HepG2 (cell line): ENCODE measurements at regions not wholly inside any gene's neighbourhood (a gene's known extent, or its start where the extent isn't known, plus 50 kb on each side); places are given as distances from the start of the nearest gene placed in this dataset.

Source experiments
- HNRNPLL ChIP-seq: fragments of 200-400 bp; formaldehyde crosslinking; IDR thresholded peaks from 2 replicates; pipeline ENCODE4 v1.6.1; 2017; ENCODE audit warnings: mild to moderate bottlenecking, low read depth, low read length; ENCODE audit not compliant: poor library complexity, severe bottlenecking
- MED1 ChIP-seq: sonication (generic); formaldehyde crosslinking; IDR thresholded peaks from 2 replicates; pipeline ENCODE4 v1.4.0; 2020; ENCODE audit warnings: missing genetic modification reagents
- SRSF4 ChIP-seq: fragments of 200-400 bp; formaldehyde crosslinking; IDR thresholded peaks from one replicate; pipeline ENCODE4 v1.6.1; 2018; ENCODE audit warnings: mild to moderate bottlenecking, low read depth, low read length, moderate library complexity; ENCODE audit not compliant: poor library complexity, severe bottlenecking
- TSC22D2 ChIP-seq: sonication (generic); formaldehyde crosslinking; IDR thresholded peaks from 2 replicates; pipeline ENCODE4 v1.5.1; 2020; ENCODE audit warnings: missing genetic modification reagents, mild to moderate bottlenecking, borderline replicate concordance
- ZNF10 ChIP-seq: sonication (generic); formaldehyde crosslinking; IDR thresholded peaks from 2 replicates; pipeline ENCODE4 v1.4.0; 2020; ENCODE audit warnings: mild to moderate bottlenecking, low read depth, missing genetic modification reagents, borderline replicate concordance
- ZNF644 ChIP-seq: IDR thresholded peaks from 2 replicates; pipeline ENCODE4 v1.6.1; 2016; ENCODE audit warnings: low read depth
- TF ChIP-seq, protein P1 (sequence below): sonication (generic); formaldehyde crosslinking; IDR thresholded peaks from 2 replicates; pipeline ENCODE4 v1.5.0; 2020; ENCODE audit warnings: missing genetic modification reagents, mild to moderate bottlenecking, borderline replicate concordance
- TF ChIP-seq, protein P2 (sequence below): sonication (generic); formaldehyde crosslinking; IDR thresholded peaks from 2 replicates; pipeline ENCODE4 v1.4.0; 2020; ENCODE audit warnings: missing genetic modification reagents, mild to moderate bottlenecking, borderline replicate concordance
- TF ChIP-seq, protein P3 (sequence below): sonication (generic); formaldehyde crosslinking; IDR thresholded peaks from 2 replicates; pipeline ENCODE4 v1.5.1; 2020; ENCODE audit warnings: missing genetic modification reagents, mild to moderate bottlenecking, borderline replicate concordance

DNA sequence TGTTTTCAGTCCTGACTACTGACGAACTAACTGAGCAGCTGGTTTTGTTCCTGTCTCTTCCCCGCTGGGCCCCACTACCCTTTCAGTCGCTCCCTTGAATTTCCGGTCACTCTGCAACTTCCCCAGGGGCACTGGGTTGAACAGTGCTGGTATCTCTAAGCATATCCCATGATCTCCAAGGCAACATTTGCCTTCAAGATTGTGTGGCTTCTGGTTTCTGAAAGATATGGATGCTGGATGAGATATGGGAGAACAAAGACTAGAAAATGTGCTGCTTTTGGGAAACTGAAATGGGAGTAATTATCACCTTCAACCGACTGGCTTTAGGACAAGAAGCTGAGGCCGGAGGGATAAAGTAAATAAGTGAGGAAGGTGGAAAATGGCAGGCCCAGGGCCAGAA lies 258.2 kb upstream of the PIK3R1 start (continued):
- TF ChIP-seq ZNF10 (CRISPR knock-in tag) (no peak), TSC22D2 (CRISPR knock-in tag) (no peak), SRSF4 (no peak), ZNF644 (CRISPR knock-in tag) (no peak), HNRNPLL (no peak), MED1 (CRISPR knock-in tag) (no peak)
- TF ChIP-seq, protein P1, sequence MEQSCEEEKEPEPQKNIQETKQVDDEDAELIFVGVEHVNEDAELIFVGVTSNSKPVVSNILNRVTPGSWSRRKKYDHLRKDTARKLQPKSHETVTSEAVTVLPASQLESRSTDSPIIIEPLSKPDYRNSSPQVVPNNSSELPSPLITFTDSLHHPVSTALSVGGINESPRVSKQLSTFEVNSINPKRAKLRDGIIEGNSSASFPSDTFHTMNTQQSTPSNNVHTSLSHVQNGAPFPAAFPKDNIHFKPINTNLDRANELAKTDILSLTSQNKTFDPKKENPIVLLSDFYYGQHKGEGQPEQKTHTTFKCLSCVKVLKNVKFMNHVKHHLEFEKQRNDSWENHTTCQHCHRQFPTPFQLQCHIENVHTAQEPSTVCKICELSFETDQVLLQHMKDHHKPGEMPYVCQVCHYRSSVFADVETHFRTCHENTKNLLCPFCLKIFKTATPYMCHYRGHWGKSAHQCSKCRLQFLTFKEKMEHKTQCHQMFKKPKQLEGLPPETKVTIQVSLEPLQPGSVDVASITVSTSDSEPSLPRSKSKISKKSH (CRISPR knock-in tag) = no peak
- TF ChIP-seq, protein P2, sequence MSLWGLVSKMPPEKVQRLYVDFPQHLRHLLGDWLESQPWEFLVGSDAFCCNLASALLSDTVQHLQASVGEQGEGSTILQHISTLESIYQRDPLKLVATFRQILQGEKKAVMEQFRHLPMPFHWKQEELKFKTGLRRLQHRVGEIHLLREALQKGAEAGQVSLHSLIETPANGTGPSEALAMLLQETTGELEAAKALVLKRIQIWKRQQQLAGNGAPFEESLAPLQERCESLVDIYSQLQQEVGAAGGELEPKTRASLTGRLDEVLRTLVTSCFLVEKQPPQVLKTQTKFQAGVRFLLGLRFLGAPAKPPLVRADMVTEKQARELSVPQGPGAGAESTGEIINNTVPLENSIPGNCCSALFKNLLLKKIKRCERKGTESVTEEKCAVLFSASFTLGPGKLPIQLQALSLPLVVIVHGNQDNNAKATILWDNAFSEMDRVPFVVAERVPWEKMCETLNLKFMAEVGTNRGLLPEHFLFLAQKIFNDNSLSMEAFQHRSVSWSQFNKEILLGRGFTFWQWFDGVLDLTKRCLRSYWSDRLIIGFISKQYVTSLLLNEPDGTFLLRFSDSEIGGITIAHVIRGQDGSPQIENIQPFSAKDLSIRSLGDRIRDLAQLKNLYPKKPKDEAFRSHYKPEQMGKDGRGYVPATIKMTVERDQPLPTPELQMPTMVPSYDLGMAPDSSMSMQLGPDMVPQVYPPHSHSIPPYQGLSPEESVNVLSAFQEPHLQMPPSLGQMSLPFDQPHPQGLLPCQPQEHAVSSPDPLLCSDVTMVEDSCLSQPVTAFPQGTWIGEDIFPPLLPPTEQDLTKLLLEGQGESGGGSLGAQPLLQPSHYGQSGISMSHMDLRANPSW = no peak
- TF ChIP-seq, protein P3, sequence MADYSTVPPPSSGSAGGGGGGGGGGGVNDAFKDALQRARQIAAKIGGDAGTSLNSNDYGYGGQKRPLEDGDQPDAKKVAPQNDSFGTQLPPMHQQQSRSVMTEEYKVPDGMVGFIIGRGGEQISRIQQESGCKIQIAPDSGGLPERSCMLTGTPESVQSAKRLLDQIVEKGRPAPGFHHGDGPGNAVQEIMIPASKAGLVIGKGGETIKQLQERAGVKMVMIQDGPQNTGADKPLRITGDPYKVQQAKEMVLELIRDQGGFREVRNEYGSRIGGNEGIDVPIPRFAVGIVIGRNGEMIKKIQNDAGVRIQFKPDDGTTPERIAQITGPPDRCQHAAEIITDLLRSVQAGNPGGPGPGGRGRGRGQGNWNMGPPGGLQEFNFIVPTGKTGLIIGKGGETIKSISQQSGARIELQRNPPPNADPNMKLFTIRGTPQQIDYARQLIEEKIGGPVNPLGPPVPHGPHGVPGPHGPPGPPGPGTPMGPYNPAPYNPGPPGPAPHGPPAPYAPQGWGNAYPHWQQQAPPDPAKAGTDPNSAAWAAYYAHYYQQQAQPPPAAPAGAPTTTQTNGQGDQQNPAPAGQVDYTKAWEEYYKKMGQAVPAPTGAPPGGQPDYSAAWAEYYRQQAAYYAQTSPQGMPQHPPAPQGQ = no peak
